Trophoblast cell (in vitro differentiated cells and primary cell): ENCODE measurements at regions not wholly inside any gene's neighbourhood (a gene's known extent, or its start where the extent isn't known, plus 50 kb on each side); places are given as distances from the start of the nearest gene placed in this dataset.

ENCODE experiments used
- DNase-seq, 2 donors: peaks; one replicate each; pipeline ENCODE4 v3.0.0-alpha.2; 2016
- H2AFZ ChIP-seq: 2 replicates; pipeline ENCODE4 v1.6.1; 2013; ENCODE audit warnings: low read length, moderate library complexity, mild to moderate bottlenecking; ENCODE audit not compliant: insufficient read depth, poor library complexity
- H2AK5ac ChIP-seq: 2 replicates; pipeline ENCODE4 v1.6.1; 2013; ENCODE audit warnings: mild to moderate bottlenecking, low read length
- H2BK120ac ChIP-seq: 2 replicates; pipeline ENCODE4 v1.6.1; 2013; ENCODE audit warnings: low read length, mild to moderate bottlenecking, moderate library complexity; ENCODE audit not compliant: insufficient read depth, poor library complexity
- H2BK12ac ChIP-seq: 2 replicates; pipeline ENCODE4 v1.6.1; 2013; ENCODE audit warnings: mild to moderate bottlenecking, low read length, moderate library complexity
- H2BK5ac ChIP-seq: 2 replicates; pipeline ENCODE4 v1.6.1; 2013; ENCODE audit warnings: low read length, low read depth, moderate library complexity, mild to moderate bottlenecking; ENCODE audit not compliant: poor library complexity
- H3K14ac ChIP-seq: 2 replicates; pipeline ENCODE4 v1.6.1; 2013; ENCODE audit warnings: mild to moderate bottlenecking, low read length
- H3K18ac ChIP-seq: 2 replicates; pipeline ENCODE4 v1.6.1; 2013; ENCODE audit warnings: mild to moderate bottlenecking, low read length
- H3K23ac ChIP-seq: 2 replicates; pipeline ENCODE4 v1.6.1; 2013; ENCODE audit warnings: low read length
- H3K27ac ChIP-seq: 2 replicates; pipeline ENCODE4 v1.5.1; 2013; ENCODE audit warnings: low read depth, mild to moderate bottlenecking, inconsistent platforms, low read length, moderate library complexity
- H3K27me3 ChIP-seq: 2 replicates; pipeline ENCODE4 v1.6.1; 2013; ENCODE audit warnings: inconsistent platforms, mild to moderate bottlenecking, low read length, moderate library complexity; ENCODE audit not compliant: insufficient read depth
- H3K36me3 ChIP-seq, 2 experiments: 1 replicate in 1 of 2; 2 replicates in 1 of 2; pipeline ENCODE4 v1.6.1; 2013; ENCODE audit warnings: low read length in 2 of 2, mild to moderate bottlenecking in 2 of 2, moderate library complexity in 1 of 2; ENCODE audit not compliant: insufficient read depth in 2 of 2, control insufficient read depth in 1 of 2
- H3K4ac ChIP-seq: 2 replicates; pipeline ENCODE4 v1.6.1; 2013; ENCODE audit warnings: low read depth, mild to moderate bottlenecking, low read length, moderate library complexity
- H3K4me1 ChIP-seq, 2 experiments: 1 replicate in 1 of 2; 2 replicates in 1 of 2; pipeline ENCODE4 v1.6.1; 2013; ENCODE audit warnings: low read length in 2 of 2, mild to moderate bottlenecking in 2 of 2, moderate library complexity in 1 of 2; ENCODE audit not compliant: insufficient read depth in 2 of 2, control insufficient read depth in 1 of 2
- H3K4me2 ChIP-seq: 2 replicates; pipeline ENCODE4 v1.6.1; 2013; ENCODE audit warnings: inconsistent platforms, mild to moderate bottlenecking, low read length, moderate library complexity
- H3K4me3 ChIP-seq: 2 replicates; pipeline ENCODE4 v1.5.1; 2013; ENCODE audit warnings: mild to moderate bottlenecking, low read depth, low read length, inconsistent platforms
- H3K79me1 ChIP-seq: one replicate; pipeline ENCODE4 v1.6.1; 2013; ENCODE audit warnings: low read length
- H3K79me2 ChIP-seq: 2 replicates; pipeline ENCODE4 v1.6.1; 2013; ENCODE audit warnings: low read length, mild to moderate bottlenecking; ENCODE audit not compliant: control insufficient read depth, insufficient read depth, poor library complexity
- H3K9ac ChIP-seq: 2 replicates; pipeline ENCODE4 v1.6.1; 2013; ENCODE audit warnings: mild to moderate bottlenecking, low read length
- H3K9me3 ChIP-seq: 2 replicates; pipeline ENCODE4 v1.6.1; 2013; ENCODE audit warnings: low read depth, mild to moderate bottlenecking, control low read depth, inconsistent platforms, low read length; ENCODE audit not compliant: insufficient read depth
- H4K12ac ChIP-seq: 2 replicates; pipeline ENCODE4 v1.6.1; 2013; ENCODE audit warnings: low read depth, mild to moderate bottlenecking, low read length, moderate library complexity
- H4K8ac ChIP-seq: 2 replicates; pipeline ENCODE4 v1.6.1; 2013; ENCODE audit warnings: low read depth, mild to moderate bottlenecking, low read length, moderate library complexity
- H4K91ac ChIP-seq: one replicate; pipeline ENCODE4 v1.6.1; 2013; ENCODE audit warnings: low read depth, mild to moderate bottlenecking, low read length, moderate library complexity
- WGBS: extraction: QIAGEN DNeasy Blood & Tissue Kit; methylation state at CpG from one replicate; pipeline ENCODE4 v1.1.7; 2013; ENCODE audit warnings: missing lambda C conversion rate; ENCODE audit not compliant: insufficient read length, insufficient coverage; ENCODE audit errors: extremely low coverage; 5-methylcytosine and 5-hydroxymethylcytosine counted together

GRCh38 chr12:125841332-125841731 lies 776.1 kb downstream of the AACS start:
- Histone ChIP-seq H3K79me1 (no peaks in the 10 kb centered on the region), H2AFZ (no peak overlapping the region), H4K91ac (no peak overlapping the region), H3K23ac (no peak overlapping the region), H3K36me3 (no peaks in the 10 kb centered on the region), H4K8ac (no peak overlapping the region), H3K9me3 (no peaks in the 10 kb centered on the region), H3K27ac (no peak overlapping the region), H2BK5ac (no peak overlapping the region), H3K27me3 (no peaks in the 10 kb centered on the region), H3K4ac (no peak overlapping the region), H3K9ac (no peak overlapping the region), H2AK5ac (no peak overlapping the region), H3K4me1 (no peaks in the 10 kb centered on the region), H4K12ac (no peak overlapping the region), H3K4me3 (no peak overlapping the region), H2BK12ac (no peak overlapping the region), H3K14ac (no peak overlapping the region), H2BK120ac (no peak overlapping the region), H3K18ac (no peak overlapping the region), H3K4me2 (no peak overlapping the region), H3K79me2 (no peaks in the 10 kb centered on the region)
- no peak for DNase-seq
- WGBS: no CpG with 5 or more reads among the region's 7 CpGs

- Histone ChIP-seq H4K91ac (no peak overlapping the region), H2BK120ac (no peak overlapping the region), H3K9me3 (no peaks in the 10 kb centered on the region), H3K14ac (no peak overlapping the region), H3K36me3 (no peaks in the 10 kb centered on the region), H3K27me3 (no peaks in the 10 kb centered on the region), H3K79me1 (no peaks in the 10 kb centered on the region), H2AK5ac (no peak overlapping the region), H3K4me3 (no peak overlapping the region), H3K4me1 (no peaks in the 10 kb centered on the region), H4K12ac (no peak overlapping the region), H3K4me2 (no peak overlapping the region), H3K79me2 (no peaks in the 10 kb centered on the region), H2BK12ac (no peak overlapping the region), H3K4ac (no peak overlapping the region), H2AFZ (no peak overlapping the region), H3K9ac (no peak overlapping the region), H3K23ac (no peak overlapping the region), H2BK5ac (no peak overlapping the region), H3K18ac (no peak overlapping the region), H3K27ac (no peak overlapping the region), H4K8ac (no peak overlapping the region)
- peak; percentile 81 to 92 for DNase-seq
- WGBS: no CpG with 5 or more reads among the region's 5 CpGs
Observed at GRCh38 chr12:125852116-125852515, 786.9 kb downstream of the AACS start.

DNA sequence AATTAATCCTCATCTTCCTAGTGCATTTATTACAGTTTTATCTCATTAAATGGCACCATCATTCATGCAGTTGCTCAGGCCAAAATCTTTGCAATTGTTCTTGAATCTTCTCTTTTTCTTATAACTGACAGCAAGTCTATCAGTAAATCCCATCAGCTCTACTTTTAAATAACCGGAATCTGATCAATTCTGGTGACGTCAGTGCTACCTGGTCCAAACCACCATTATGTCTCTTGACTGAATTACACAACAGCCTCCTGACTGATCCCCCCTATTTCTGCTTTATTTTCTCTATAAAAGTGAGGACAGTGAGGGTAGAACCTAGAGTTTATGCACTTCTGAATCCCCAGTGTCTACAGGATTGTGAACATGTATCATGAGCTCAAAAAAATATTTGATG lies 787.4 kb downstream of the AACS start:
- H3K79me1 ChIP-seq: no peaks in the 10 kb centered on the region
- no peak overlapping the region for H3K4me3 ChIP-seq
- no peak overlapping the region for H2AK5ac ChIP-seq

GRCh38 chr12:125853670-125854069 lies 788.4 kb downstream of the AACS start:
- Histone ChIP-seq H3K4me3 (no peak overlapping the region), H3K9me3 (no peaks in the 10 kb centered on the region), H3K27ac (no peak overlapping the region), H2AFZ (no peak overlapping the region), H2BK120ac (no peak overlapping the region), H3K27me3 (no peaks in the 10 kb centered on the region), H3K36me3 (no peaks in the 10 kb centered on the region), H3K23ac (no peak overlapping the region), H2AK5ac (no peak overlapping the region), H3K18ac (no peak overlapping the region), H2BK12ac (no peak overlapping the region), H3K79me1 (no peaks in the 10 kb centered on the region), H3K14ac (no peak overlapping the region), H4K12ac (no peak overlapping the region), H3K9ac (no peak overlapping the region), H2BK5ac (no peak overlapping the region), H3K4me2 (no peak overlapping the region), H3K79me2 (no peaks in the 10 kb centered on the region), H4K8ac (no peak overlapping the region), H3K4me1 (no peaks in the 10 kb centered on the region), H3K4ac (no peak overlapping the region), H4K91ac (no peak overlapping the region)
- WGBS: no CpG with 5 or more reads among the region's 1 CpG
- no peak for DNase-seq

More for the DNA sequence above, 787.4 kb downstream of the AACS start:
- Histone ChIP-seq H3K27ac (no peak overlapping the region), H3K4me2 (no peak overlapping the region), H4K12ac (no peak overlapping the region), H2BK5ac (no peak overlapping the region), H3K14ac (no peak overlapping the region), H3K4me1 (no peaks in the 10 kb centered on the region), H3K23ac (no peak overlapping the region), H3K9ac (no peak overlapping the region), H2AFZ (no peak overlapping the region), H2BK12ac (no peak overlapping the region), H3K18ac (no peak overlapping the region), H4K8ac (no peak overlapping the region), H3K4ac (no peak overlapping the region), H3K9me3 (no peaks in the 10 kb centered on the region), H2BK120ac (no peak overlapping the region), H3K79me2 (no peaks in the 10 kb centered on the region), H3K36me3 (no peaks in the 10 kb centered on the region), H4K91ac (no peak overlapping the region), H3K27me3 (no peaks in the 10 kb centered on the region)
- no peak for DNase-seq
- no CpG with 5 or more reads among the region's 2 CpGs for WGBS
